GM12865 (cell line): ENCODE measurements at regions not wholly inside any gene's neighbourhood (a gene's known extent, or its start where the extent isn't known, plus 50 kb on each side); places are given as distances from the start of the nearest gene placed in this dataset.

ENCODE experiments used
- DNase-seq: peaks from one replicate; pipeline ENCODE4 v3.0.0; 2010; ENCODE audit warnings: low read depth
- H3K4me3 ChIP-seq: 2 replicates; pipeline ENCODE4 v1.5.1; 2011; ENCODE audit warnings: mild to moderate bottlenecking, low read depth, low read length, control low read depth
- CTCF ChIP-seq: IDR thresholded peaks from 2 replicates; pipeline ENCODE4 v1.5.1; 2011; ENCODE audit warnings: low read length, control low read depth, low read depth, inconsistent platforms; ENCODE audit not compliant: insufficient read depth; ENCODE audit errors: missing control alignments

- TF ChIP-seq CTCF, result no peak
- no peak overlapping the region for H3K4me3 ChIP-seq
Measured at GRCh38 chr4:156261230-156261629, 307.6 kb upstream of the CTSO start.

GRCh38 chr4:156255230-156256007 is 301.8 kb upstream of the CTSO start:
- TF ChIP-seq CTCF, result no peak
- H3K4me3 ChIP-seq, result no peak overlapping the region
- no peak for DNase-seq

More at GRCh38 chr4:156261230-156261629, 307.6 kb upstream of the CTSO start:
- DNase-seq, result no peak

GRCh38 chr4:156252358-156252921 is 298.8 kb upstream of the CTSO start:
- TF ChIP-seq CTCF, result no peak
- no peak overlapping the region for H3K4me3 ChIP-seq
- no peak for DNase-seq

GRCh38 chr4:156251373-156252065 is 297.9 kb upstream of the CTSO start:
- no peak for DNase-seq
- no peak overlapping the region for H3K4me3 ChIP-seq
- no peak for TF ChIP-seq CTCF

GRCh38 chr4:156248917-156249316 is 295.3 kb upstream of the CTSO start:
- no peak for TF ChIP-seq CTCF
- no peak overlapping the region for H3K4me3 ChIP-seq
- DNase-seq, result no peak

GRCh38 chr4:156247470-156247869 is 293.8 kb upstream of the CTSO start:
- no peak overlapping the region for H3K4me3 ChIP-seq
- DNase-seq, result no peak
- no peak for TF ChIP-seq CTCF
